ENCODE measurements at regions not wholly inside any gene's neighbourhood (a gene's known extent, or its start where the extent isn't known, plus 50 kb on each side); places are given as distances from the start of the nearest gene placed in this dataset.
"Not testable (repeated sequence)": the region's sequence is repeated elsewhere in the genome, so short reads cannot be mapped to it uniquely, and the experiment has no call there.

DNA sequence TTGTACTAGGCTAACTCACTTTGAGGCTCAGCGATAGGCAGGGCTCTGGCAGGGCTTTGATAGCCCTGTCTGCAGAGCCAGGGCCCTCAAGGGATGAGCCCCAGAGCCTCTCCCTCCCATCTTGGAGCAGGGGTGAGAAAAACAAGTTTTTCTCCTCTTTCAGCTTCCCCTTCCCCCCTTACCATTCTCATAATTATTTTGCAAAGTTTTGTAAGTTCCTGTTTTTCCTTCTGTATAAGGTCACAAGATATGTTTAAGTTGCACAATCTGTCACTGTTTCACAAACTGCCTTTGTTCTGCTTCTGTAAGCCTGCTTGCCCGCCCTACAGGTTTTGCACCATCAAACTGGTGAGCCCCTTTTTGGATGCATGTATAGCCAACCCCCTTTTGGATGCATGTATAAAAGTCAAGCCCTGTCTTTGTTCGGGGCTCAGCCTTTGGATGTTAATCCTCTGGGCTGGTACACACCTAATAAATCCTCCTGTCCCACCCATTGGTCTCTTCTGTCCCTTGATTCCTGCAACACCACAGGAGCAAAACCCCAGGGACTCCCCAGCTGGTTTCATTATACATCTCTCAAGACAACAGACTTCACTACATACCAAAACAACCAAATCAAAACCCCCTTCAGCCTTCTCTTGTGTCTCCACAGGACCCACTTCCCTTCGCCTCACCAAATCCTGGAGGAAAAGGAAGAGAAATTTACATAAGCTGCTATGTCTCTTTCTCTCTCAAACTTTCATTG lies 52.5 kb upstream of the RESF1 start:
- peak; percentile 82 for DNase-seq

GRCh38 chr12:31903025-31903424 lies 56.2 kb upstream of the RESF1 start:
- no peak for DNase-seq

- DNase-seq = no peak
Measured at GRCh38 chr12:31900271-31900670, 58.9 kb upstream of the RESF1 start.

DNA sequence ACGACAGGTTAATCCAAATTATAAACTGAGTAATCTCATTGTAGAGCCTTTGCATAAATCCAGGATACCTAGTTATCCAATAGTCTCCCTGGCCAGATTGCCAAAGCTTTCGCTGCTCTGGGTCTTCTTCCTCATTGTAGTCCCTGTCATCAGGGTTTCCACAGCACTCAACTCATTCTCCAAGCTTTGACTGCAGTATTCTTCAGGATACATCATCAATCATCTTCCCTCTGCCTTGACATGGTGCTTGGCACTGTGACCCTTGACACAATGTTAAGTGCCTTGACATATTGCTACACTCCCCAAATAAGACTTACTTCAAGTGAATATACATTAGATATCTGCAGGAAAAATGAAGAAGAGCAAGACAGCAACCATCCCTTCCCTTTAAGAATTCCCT lies 60.1 kb upstream of the RESF1 start:
- DNase-seq = no peak

DNA sequence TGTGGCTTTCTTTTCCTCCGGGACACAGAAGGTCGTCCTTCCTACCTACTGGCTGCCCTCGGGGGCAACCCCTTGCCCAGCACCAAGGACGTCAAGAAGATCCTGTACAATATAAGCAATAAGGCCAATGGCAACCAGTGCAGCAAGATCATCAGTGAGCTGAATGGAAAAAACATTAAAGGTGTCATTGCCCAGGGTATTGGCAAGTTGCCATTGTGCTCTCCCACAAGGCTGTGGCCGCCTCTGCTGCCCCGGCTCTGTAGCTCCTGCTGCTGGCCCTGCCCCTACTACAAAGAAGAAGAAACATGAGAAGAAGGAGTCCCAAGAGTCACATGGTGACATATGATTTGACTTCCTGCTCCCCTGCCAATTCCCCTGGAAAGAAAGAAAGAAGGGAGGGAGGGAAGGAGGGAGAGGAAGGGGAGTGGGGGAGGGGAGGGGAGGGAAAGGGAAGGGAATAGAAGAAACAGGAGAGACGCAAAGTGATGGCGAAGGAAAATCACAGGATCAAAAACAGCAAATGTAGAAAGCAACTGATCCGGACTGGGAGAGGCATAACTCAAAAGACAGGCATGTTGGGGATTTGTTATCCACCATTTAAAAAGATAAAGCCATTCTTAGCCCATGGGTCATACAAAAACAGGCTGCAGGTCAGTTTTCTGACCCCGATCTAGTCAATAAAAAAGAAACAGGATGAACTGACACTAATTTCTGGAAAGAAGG lies 61.3 kb upstream of the RESF1 start:
- peak; percentile 49 for DNase-seq

GRCh38 chr12:31897092-31897491 lies 62.1 kb upstream of the RESF1 start:
- DNase-seq = not testable (repeated sequence)

DNA sequence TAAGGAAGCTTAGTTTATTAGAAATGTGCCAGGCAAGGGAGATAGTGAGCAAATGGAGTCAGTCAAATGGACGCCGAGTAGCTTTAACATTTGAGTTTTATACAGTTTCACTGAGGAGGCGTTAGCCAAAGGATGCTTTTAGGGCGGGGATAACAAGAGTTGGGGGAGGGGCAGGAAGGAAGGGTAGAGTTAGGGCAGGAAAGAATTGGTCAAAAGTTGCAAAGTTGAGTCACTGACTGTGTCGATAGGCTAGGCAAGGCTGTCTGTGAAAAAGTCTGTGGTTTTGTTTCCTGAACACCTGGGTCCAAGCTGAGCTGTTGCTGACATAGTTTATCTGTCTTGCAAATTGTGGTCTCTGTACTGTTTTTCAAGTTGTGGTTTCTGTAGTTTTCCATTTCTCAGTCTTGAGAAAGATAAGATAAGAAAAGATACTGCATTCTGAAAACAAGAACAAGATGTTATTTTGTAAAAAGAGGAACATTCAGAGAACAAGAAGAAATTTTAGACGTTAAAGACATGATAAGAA lies 62.6 kb upstream of the RESF1 start:
- DNase-seq = peak; percentile 94

GRCh38 chr12:31895449-31896150 lies 63.6 kb upstream of the RESF1 start:
- DNase-seq = no peak

- DNase-seq = peak; percentile 59
Measured at GRCh38 chr12:31890295-31891285, 68.6 kb upstream of the RESF1 start.

DNA sequence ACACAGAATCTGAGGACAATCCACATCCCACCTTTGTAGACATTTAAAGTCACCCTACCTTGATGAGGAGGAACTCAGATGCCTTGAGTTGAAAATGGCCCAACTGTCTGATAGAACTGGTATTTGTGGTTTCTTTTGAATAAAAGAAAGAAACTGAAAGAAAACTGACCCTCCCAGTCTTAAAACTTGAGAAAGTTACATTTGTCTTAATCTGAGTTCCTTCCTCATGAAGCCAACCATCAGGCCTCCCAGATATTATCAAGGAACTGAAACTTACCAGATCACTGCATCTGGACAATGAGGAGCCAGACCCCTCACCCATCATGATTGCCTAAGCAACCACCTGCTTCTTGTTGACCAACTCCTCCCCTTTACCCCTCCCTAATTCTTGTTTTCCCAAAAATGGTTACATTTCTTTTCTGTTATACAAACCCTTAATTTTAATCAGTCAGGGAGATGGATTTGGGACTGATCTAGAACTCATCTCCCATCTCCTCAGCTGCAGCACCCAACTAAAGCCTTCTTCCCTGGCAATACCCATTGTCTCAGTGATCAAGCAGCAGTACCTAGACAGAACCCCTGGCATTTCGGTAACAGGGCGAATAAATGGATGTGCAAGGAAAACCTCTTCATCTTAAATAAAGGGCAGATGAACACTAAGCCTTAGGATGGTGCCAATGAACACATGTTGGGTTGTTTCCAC lies 72.0 kb upstream of the RESF1 start:
- DNase-seq = no peak

GRCh38 chr12:31882682-31883081 lies 76.5 kb upstream of the RESF1 start:
- DNase-seq = not testable (repeated sequence)

- DNase-seq = peak; percentile 26
Measured at GRCh38 chr12:31880340-31880739, 78.9 kb upstream of the RESF1 start.

- DNase-seq = no peak
Measured at GRCh38 chr12:31877884-31878283, 81.3 kb upstream of the RESF1 start.

GRCh38 chr12:31876568-31877424 lies 82.4 kb upstream of the RESF1 start:
- peak; percentile 86 for DNase-seq

DNA sequence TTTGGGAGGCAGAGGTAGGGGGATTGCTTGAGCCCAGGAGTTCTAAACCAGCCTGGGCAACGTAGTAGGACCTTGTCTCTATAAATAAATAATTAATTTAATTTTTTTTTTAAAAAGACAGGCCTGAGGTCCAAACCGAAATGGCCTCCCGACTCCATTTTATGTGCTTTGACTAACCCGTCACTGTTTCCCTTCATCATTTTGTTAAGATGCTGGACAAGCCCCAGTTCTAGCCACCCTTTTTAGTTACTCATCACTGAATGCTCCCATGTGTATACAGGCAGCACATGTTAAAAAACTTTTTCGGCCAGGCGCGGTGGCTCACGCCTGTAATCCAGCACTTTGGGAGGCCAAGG lies 83.6 kb upstream of the RESF1 start:
- no peak for DNase-seq

- DNase-seq = peak; percentile 47
Measured at GRCh38 chr12:31874961-31875608, 84.1 kb upstream of the RESF1 start.

DNA sequence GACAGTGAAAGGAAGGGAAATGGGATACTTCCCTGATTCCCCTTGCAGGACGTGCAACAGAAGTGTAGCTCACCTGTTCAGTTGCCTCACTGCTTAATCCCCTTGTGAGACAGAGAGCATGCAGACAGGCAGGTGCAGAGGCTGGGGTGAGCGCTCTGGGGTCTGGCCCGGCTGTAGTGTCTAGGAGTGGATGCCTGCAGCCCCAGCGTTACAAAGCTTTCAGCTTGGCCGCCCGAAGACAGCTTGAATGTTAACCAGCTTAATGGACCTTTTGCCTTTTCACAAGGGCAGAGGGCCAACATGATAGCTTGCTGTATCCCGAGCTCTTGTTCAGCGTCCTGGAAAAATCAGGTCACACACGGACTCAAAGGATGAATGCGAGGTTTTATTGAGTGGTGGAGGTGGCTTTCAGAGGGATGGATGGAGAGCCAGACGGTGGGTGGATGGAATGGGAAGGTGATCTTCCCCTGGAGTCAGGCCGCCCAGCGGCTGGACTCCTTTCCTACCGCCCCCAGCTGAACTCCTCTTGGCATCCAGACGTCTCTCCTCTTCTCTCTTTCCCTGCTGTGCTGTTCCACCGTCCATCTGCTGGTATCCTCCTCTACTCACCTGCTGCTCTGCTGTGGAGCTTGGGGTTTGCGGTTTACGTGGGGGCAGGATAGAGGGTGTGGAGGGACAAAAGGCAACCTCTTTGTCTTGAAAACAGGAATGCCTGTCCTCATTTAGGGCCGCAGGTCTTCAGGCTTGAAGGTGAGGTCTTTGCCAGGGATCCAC lies 86.2 kb upstream of the RESF1 start:
- DNase-seq = no peak

GRCh38 chr12:31869972-31870371 lies 89.2 kb upstream of the RESF1 start:
- no peak for DNase-seq

DNA sequence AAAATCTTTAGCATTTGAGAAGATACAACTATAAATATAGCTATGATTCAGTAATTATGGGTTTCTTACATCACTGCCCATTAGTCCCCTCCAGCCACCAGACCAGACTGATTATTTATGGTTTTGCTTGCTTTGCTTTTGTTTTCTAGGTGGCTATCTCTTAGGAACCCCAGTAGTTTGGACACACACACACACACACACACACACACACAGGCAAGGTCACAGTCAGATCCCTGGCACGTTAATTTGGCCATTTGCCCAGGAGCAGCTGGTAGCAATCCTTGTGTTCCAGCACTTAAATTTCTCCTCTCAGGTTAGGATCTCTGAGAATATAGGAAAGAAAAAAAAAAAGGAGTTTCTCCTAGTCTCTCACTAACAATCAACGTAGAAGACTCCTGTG lies 90.2 kb upstream of the RESF1 start:
- no peak for DNase-seq

Data from hematopoietic multipotent progenitor cell treated with erythropoietin and hydrocortisone succinate and interleukin-3 and kit ligand, for 4 days (in vitro differentiated cells).